ENCODE measurements at regions not wholly inside any gene's neighbourhood (a gene's known extent, or its start where the extent isn't known, plus 50 kb on each side); places are given as distances from the start of the nearest gene placed in this dataset.
A peak's percentile ranks its signal among the peaks of the same experiment; 100 is the strongest.

DNA sequence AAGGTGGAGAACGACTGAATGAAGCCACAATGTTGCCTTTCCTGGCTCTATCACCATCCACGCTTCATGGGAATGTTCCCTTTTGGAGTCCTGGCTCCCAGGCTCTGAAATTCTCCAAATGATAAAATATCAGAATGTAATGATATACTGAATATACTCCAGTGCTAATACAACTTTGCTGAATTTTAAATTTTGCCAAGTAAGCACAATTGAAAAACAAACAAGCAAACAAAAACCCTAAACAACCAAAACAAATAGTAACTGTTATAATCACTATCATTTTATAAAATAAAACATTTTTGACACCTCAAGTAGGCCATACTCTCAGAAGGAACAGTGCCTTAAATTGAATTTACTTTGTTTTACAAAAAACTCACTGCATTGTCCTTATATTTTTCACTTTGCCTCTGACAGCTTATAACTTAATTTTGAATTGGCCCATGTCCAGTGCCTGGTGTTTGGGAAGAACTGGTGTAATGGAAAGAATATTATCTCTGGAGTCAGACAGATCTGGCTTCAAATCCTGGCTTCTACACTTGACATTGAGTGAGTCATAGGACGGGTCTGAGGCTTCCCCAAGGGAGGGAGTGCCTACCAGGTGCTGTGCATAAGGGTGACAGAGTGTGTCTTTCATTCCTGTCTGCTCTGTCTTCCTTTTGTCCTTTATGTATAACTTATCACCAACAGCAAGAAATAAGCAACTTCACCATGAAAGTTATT is 698.3 kb downstream of the EPM2A start:
- Histone ChIP-seq H3K4me3 (ENCODE audit: low read depth, low read length) (no peak overlapping the region), H3K27me3 (replicated peaks) (no peaks in the 10 kb centered on the region), H3K27ac (no peak overlapping the region), H3K36me3 (replicated peaks) (no peaks in the 10 kb centered on the region)
- peak; percentile 18 for DNase-seq
- no peak for TF ChIP-seq CTCF (IDR thresholded peaks at IDR 0.05; ENCODE audit: low read depth, low read length, missing control alignments)
- in situ Hi-C loops (cut with HindIII; ENCODE audit: low pct_ligation_motif_present, low sequenced_read_pairs) = no loop called here

GRCh38 chr6:145042559-145042958 is 692.8 kb downstream of the EPM2A start:
- no peaks in the 10 kb centered on the region for H3K36me3 ChIP-seq (replicated peaks)
- no peak overlapping the region for H3K4me3 ChIP-seq (ENCODE audit: low read depth, low read length)
- H3K27ac ChIP-seq = no peak overlapping the region
- in situ Hi-C loops (cut with HindIII; ENCODE audit: low pct_ligation_motif_present, low sequenced_read_pairs) = no loop called here
- peak; percentile 30 for TF ChIP-seq CTCF (IDR thresholded peaks at IDR 0.05; ENCODE audit: low read depth, low read length, missing control alignments)
- DNase-seq = no peak
- no peaks in the 10 kb centered on the region for H3K27me3 ChIP-seq (replicated peaks)

DNA sequence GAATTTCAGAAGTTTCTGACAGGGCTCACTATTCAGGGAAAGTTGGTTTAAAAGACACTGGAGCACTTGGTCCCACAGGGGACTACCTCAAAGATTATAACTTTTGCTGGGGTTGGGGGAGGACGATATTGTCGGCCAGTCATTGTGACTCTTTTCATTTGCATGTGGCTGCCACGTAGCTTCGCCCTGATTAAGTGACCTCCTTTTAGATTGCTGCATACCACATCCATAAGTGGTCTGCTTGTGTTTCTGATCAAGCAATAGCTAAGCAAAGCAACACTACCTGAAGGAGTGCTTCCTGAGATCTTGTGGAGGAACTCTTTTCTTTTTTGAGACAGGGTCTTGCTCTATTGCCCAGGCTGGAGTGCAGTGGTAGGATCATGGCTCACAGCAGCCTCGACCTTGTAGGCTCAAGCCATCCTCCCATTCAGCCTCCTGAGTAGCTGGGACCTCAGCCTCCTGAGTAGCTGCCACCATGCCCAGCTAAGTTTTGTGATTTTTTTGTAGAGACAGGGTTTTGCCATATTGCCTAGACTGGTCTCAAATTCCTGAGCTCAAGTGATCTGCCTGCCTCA is 691.3 kb downstream of the EPM2A start:
- DNase-seq = no peak
- Histone ChIP-seq H3K27me3 (replicated peaks) (no peaks in the 10 kb centered on the region), H3K36me3 (replicated peaks) (no peaks in the 10 kb centered on the region), H3K4me3 (ENCODE audit: low read depth, low read length) (no peak overlapping the region), H3K27ac (no peak overlapping the region)
- in situ Hi-C loops (cut with HindIII; ENCODE audit: low pct_ligation_motif_present, low sequenced_read_pairs) = no loop called here
- TF ChIP-seq CTCF (IDR thresholded peaks at IDR 0.05; ENCODE audit: low read depth, low read length, missing control alignments) = no peak

DNA sequence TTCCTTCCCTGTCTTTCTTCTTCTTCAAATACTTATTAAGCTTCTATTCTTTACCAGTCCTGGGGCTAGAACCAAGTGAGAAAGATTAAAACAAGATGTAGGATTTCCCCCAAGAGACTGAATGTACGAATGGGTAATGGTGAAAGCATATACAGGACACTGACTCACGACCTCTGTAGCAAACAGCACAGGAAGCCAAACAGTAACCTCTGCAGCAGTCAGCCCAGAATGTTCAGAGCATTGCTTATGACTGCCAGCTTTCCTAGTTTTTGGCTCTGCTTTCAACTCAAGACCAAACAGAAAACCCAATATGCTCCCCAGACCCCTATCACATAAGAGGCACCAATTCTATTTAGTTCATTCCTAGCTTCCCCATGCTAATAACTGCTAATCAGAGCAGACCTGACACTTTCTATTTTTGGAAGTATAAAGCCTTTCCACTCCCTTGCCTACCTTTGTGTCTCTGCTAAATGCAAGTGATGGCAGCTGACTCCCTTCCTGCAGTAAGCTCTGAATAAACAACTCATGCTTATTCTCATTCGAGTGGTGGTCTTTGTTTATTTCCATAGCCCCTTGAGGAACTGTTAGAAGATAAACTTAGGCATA is 690.6 kb downstream of the EPM2A start:
- in situ Hi-C loops (cut with HindIII; ENCODE audit: low pct_ligation_motif_present, low sequenced_read_pairs) = no loop called here
- H3K27ac ChIP-seq = no peak overlapping the region
- H3K4me3 ChIP-seq (ENCODE audit: low read depth, low read length) = no peak overlapping the region
- H3K27me3 ChIP-seq (replicated peaks) = no peaks in the 10 kb centered on the region
- no peaks in the 10 kb centered on the region for H3K36me3 ChIP-seq (replicated peaks)
- no peak for TF ChIP-seq CTCF (IDR thresholded peaks at IDR 0.05; ENCODE audit: low read depth, low read length, missing control alignments)
- DNase-seq = peak; percentile 72

GRCh38 chr6:145045582-145045981 is 689.7 kb downstream of the EPM2A start:
- DNase-seq = no peak
- no peak overlapping the region for H3K4me3 ChIP-seq (ENCODE audit: low read depth, low read length)
- H3K27me3 ChIP-seq (replicated peaks) = no peaks in the 10 kb centered on the region
- in situ Hi-C loops (cut with HindIII; ENCODE audit: low pct_ligation_motif_present, low sequenced_read_pairs) = no loop called here
- H3K36me3 ChIP-seq (replicated peaks) = no peaks in the 10 kb centered on the region
- no peak for TF ChIP-seq CTCF (IDR thresholded peaks at IDR 0.05; ENCODE audit: low read depth, low read length, missing control alignments)
- H3K27ac ChIP-seq = no peak overlapping the region

Measured in brain microvascular endothelial cell (primary cell).